Fibroblast of skin of left quadriceps (primary cell): ENCODE measurements at regions not wholly inside any gene's neighbourhood (a gene's known extent, or its start where the extent isn't known, plus 50 kb on each side); places are given as distances from the start of the nearest gene placed in this dataset.
"Not testable (repeated sequence)": the region's sequence is repeated elsewhere in the genome, so short reads cannot be mapped to it uniquely, and the experiment has no call there.

Experiments used
- DNase-seq, 2 experiments: peaks; one replicate each; pipeline ENCODE4 v3.0.0-alpha.2; 2013; ENCODE audit warnings: low read depth in 2 of 2

- no peak for DNase-seq
Observed at GRCh38 chr1:201637282-201638079, 98.6 kb downstream of the NAV1 start.

GRCh38 chr1:201639391-201639790 lies 100.5 kb downstream of the NAV1 start:
- DNase-seq: no peak

DNA sequence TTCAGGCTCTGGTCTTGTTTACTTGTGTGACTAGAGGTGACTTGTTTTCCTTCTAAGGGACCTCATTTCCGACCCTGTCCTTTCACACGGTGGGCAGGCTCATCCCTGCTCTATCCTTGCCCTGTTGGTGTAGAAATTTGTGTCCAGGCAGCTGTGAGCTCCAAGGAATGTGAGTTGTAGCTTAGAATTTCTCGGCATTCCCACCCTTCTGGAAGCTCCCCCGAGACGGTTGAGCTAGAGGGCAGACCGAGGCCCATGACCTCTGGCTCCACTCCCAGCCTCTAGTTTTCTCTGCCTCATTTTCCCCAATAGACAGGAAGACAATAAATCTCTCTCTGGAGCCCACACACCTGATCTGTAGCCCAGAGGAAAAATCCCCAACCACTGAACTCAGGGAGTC lies 100.9 kb downstream of the NAV1 start:
- DNase-seq: no peak

DNA sequence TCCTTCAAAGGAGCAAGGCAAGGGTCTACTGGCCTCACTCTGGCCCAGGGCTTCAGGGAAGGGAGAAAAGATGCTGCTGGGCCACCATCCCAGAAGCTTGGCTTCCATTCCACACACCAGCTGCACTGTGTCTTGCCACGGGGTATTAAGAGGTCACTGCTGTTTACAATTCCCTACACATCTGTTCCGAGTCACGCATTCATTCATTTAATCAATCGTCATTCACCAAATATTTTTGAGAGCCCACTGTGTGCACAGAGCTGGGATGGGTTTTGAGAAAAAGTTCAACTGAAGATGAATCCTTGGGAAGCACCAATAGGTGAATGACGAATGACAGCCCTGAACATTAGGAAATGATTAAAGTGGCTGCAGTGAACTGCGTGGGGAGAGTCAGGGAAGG lies 101.7 kb downstream of the NAV1 start:
- DNase-seq: peak; percentile 57 to 65

GRCh38 chr1:201641524-201642253 lies 102.8 kb downstream of the NAV1 start:
- no peak for DNase-seq

DNA sequence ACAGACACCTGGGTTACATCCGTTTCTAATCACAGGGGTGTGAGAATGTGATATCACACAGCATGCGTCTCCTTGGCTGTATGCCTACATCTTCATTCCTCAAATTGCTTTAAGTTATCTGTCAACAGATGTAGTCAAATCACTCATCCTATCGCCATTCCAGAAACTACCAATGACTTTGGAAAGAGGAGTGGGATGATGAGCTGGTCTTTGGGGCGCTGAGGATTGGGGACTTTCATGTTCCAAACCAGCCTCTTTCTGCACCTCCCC lies 104.8 kb downstream of the NAV1 start:
- peak in 1 of 2 experiments; percentile 54 for DNase-seq

DNA sequence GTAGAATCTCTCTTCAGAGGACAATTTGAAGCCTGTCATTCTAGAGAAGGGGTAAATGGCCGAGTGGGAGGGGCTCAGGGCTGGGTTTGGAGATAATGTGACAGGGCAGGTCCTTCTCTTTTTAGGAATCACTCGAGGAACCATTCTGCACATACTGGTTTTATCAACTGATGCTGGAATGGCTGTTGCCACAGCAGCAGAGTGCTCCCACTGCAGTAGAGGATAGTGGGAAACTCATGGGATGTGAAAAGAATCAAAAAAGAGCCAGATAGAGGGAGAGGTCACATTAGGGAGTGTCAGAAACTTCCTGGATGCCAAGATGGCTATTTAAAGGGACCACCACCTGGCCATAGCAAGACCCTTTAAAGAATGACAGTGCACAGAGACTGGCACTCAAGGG lies 105.3 kb downstream of the NAV1 start:
- no peak for DNase-seq

GRCh38 chr1:201645000-201645399 lies 106.1 kb downstream of the NAV1 start:
- DNase-seq: not testable (repeated sequence)

DNA sequence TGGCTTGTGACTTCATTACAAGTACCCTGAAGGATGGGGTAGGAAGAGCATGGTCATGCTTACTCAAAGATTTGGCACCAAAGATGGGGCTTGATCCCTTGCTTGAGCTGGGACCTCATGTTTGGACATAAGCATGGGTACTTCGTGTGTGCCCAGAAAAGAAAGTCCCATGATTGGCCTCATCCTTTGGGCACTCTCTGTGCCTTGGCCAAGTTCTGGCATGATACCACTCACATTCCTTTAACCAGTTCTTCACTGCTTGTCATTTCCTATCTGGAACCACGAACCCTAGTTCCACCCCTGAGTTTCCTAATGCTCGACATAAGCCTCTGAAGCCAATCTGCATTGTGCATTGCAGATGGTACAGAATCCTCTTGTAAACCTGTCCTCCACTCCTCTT lies 107.0 kb downstream of the NAV1 start:
- no peak for DNase-seq

DNA sequence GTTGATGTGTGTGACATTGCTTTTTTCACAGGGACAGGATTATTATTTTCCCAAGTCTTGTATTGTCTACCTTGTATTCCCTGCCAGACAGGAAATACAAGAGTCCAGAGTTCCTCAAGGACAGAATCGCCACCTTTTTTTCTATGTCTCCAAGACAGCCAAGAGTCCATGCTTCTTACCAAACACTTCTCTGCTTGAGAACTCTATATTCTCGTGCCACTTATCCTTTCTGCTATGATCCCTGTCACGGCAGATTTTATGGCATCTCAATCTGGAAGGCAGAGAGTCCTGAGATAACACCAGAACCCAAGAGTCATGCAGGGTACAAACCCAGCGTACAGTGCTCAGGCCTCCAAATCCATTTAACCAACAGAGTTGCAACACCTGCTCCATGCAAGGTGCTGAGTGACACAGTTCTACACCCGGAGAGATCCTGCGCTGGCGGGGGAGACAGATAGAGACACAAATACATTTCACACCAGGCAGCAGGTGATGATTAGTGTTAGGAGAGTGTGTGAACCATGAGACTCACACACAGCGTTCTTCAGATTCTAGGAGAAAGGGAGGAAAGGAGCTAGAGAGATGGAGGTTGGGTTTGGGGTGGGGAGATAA lies 107.6 kb downstream of the NAV1 start:
- DNase-seq: no peak

GRCh38 chr1:201647094-201647493 lies 108.2 kb downstream of the NAV1 start:
- no peak for DNase-seq

- DNase-seq: no peak
Observed at GRCh38 chr1:201647722-201648065, 108.8 kb downstream of the NAV1 start.

DNA sequence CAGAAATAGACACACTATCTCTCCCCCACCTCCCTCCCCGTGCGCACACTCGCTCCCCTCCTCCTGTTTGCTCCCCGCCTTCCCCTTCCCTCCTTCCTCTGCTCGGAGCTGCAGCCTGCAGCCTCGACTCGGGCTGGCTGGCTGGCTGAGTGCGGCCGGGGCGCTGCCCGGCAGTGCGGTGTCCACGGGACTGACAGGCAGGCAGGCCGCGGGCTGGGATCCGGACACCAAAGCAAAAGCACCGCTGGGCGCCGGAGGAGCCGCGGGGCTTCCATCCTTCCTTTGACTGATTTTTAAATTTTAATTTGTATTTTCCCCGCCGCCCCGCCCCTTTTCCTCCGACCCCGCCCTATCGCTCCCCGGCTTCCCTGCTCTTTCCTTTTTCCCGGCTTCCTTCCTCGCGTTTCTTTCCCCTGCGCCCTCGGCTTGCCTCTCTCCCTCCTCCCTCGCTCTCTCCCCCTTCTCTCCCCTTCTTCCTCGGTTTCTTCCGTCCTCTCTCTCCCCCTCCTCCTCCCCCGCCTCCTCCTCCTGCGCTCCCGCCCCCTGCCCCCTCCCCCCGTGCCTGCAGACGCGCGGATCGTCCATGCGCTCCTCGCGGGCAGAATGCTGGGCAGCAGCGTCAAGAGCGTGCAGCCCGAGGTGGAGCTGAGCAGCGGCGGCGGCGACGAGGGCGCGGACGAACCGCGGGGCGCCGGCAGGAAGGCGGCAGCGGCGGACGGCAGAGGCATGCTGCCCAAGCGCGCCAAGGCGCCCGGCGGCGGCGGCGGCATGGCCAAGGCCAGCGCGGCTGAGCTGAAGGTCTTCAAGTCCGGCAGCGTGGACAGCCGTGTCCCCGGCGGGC lies 109.4 kb downstream of the NAV1 start:
- DNase-seq: no peak

- no peak for DNase-seq
Observed at GRCh38 chr1:201648907-201649721, 110.2 kb downstream of the NAV1 start.

GRCh38 chr1:201649761-201650622 lies 111.1 kb downstream of the NAV1 start:
- no peak for DNase-seq

GRCh38 chr1:201650623-201650933 lies 111.7 kb downstream of the NAV1 start:
- DNase-seq: no peak

DNA sequence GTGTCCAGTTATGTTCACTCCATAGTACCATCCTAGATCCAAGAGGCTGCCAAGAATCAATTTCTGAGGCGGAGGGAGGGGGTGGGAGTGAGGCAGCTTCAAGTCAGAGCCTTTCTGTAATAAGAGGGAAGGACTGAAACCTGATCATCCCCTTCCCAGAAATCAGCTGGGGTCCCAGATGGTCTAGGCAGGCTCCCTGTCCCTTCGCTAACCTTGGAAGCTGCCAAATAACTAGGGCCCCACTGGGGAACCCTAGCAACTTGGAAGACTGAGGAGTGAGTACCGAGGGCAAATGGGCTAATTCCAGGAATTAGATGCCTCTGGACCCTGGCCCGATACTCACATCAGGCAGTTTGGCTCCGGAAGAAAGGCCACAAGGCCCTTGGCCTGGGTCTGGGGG lies 113.3 kb downstream of the NAV1 start:
- DNase-seq: no peak

DNA sequence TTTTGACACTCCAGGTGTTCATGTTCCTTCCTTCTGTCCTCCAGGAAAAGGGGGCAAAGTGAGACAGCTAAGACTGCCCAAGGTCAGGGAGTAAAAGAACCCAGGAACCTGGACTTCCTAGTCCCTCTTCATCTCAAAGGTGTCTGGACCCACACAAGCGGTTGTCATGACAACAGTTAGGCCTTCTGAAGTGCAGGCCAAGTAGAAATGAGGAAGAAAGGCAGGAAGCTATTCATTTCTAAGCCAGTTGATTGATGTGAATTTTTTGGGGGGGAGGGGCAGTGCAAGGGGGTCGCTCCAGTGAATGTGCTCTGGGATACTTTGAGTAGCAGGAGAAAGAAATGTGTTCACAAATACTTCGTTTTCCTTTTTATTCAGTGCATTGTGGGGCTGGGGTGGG lies 114.3 kb downstream of the NAV1 start:
- DNase-seq: no peak

DNA sequence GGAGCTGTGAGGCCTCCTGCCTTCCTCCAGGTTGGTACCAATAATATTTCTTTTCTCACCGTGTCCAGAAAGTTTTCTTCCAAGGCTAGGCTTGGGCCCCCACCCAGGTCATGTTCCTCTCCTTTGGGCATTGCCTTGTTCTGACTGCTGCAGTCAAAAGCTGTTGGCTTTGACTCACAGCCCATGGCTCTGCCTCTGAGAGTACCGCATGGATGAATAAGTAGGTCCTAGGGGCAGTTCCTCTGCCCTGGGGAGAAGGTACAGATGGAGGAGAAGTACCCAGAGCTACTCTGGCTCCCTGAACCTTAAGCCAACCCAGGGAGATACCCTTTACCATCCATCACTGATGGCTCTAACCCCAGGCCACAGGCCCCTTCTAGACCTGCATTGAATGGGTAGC lies 115.0 kb downstream of the NAV1 start:
- DNase-seq: no peak

DNA sequence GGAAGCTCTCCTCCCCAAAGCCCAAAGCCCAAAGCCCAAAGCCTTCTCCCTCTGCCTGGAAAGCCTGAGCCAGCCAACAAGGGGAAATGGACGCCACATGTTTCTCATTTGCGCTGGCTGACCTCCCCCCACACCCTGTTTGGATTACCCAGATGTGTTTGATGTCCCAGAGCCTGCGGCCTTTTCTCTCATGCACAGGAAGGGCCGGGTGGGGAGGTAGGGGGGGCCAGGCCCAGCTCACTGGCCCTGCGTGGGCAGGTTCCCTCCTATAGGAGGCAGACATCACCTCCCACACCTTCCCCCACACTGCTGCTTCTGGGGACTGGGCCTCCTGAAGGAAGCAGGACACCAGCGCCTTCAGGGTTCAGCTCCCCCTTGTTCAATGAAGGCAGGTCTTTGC lies 116.3 kb downstream of the NAV1 start:
- DNase-seq: peak; percentile 83 to 85

- no peak for DNase-seq
Observed at GRCh38 chr1:201655910-201656309, 117.0 kb downstream of the NAV1 start.
